ENCODE measurements at regions not wholly inside any gene's neighbourhood (a gene's known extent, or its start where the extent isn't known, plus 50 kb on each side); places are given as distances from the start of the nearest gene placed in this dataset.

- no peak overlapping the region for H3K9ac ChIP-seq (ENCODE audit: insufficient read depth, low read depth, low read length)
- no peak for ATAC-seq
- H3K79me2 ChIP-seq (ENCODE audit: insufficient read depth, low read length), result no peaks in the 10 kb centered on the region
- H3K9me3 ChIP-seq (ENCODE audit: low read length), result peaks cover 82% of the 10 kb centered on the region
- no peak for DNase-seq (ENCODE audit: low spot score)
- CTCF ChIA-PET (ENCODE audit: low intra/inter-chr PET ratio, low total read pairs), result no interaction called here
- H2AFZ ChIP-seq (ENCODE audit: low read length), result no peak overlapping the region
- H3K27me3 ChIP-seq (ENCODE audit: control insufficient read depth in 1 of 2, insufficient read depth in 2 of 2, low read length in 2 of 2), result no peaks in the 10 kb centered on the region
- no peaks in the 10 kb centered on the region for H3K36me3 ChIP-seq (replicated peaks in 1 of 2; ENCODE audit: control insufficient read depth in 1 of 2, insufficient read depth in 2 of 2, low read length in 2 of 2)
- POLR2A ChIA-PET, result no interaction called here
- H3K4me1 ChIP-seq (ENCODE audit: insufficient read depth, low read length), result no peaks in the 10 kb centered on the region
- TF ChIP-seq TEAD3 (CRISPR knock-in tag; optimal IDR thresholded peaks at IDR 0.05; ENCODE audit: borderline replicate concordance), result no peak
- no peak for TF ChIP-seq TFDP1 (CRISPR knock-in tag; IDR thresholded peaks at IDR 0.05; ENCODE audit: borderline replicate concordance)
- TF ChIP-seq HDAC2 (CRISPR knock-in tag; IDR thresholded peaks at IDR 0.05), result no peak
- no peak for TF ChIP-seq TCF7L2 (IDR thresholded peaks at IDR 0.05; ENCODE audit: low read depth, low read length)
- TF ChIP-seq ETV6 (CRISPR knock-in tag; conservative IDR thresholded peaks at IDR 0.05), result no peak
- TF ChIP-seq ZNF260 (CRISPR knock-in tag; IDR thresholded peaks at IDR 0.05; ENCODE audit: borderline replicate concordance, low read depth), result no peak
- TF ChIP-seq HOXA7 (CRISPR knock-in tag; IDR thresholded peaks at IDR 0.05), result no peak
- TF ChIP-seq NR2C2 (CRISPR knock-in tag; IDR thresholded peaks at IDR 0.05; ENCODE audit: borderline replicate concordance), result no peak
- TF ChIP-seq NCOA2 (CRISPR knock-in tag; IDR thresholded peaks at IDR 0.05), result no peak
- TF ChIP-seq ZSCAN22 (CRISPR knock-in tag; IDR thresholded peaks at IDR 0.05), result no peak
- TF ChIP-seq ZBTB2 (CRISPR knock-in tag; IDR thresholded peaks at IDR 0.05; ENCODE audit: low read depth), result no peak
- no peak for TF ChIP-seq PCBP2 (optimal IDR thresholded peaks at IDR 0.05; ENCODE audit: low read depth, low read length, poor library complexity, severe bottlenecking)
- H3K4me2 ChIP-seq (ENCODE audit: low read depth, low read length), result no peak overlapping the region
- H4K20me1 ChIP-seq (ENCODE audit: insufficient read depth, low read length), result no peaks in the 10 kb centered on the region
- 8% methylated on average over 5 of the region's 6 CpGs for WGBS (ENCODE audit: low lambda C conversion rate)
- in situ Hi-C loops (cut with HindIII; ENCODE audit: extremely low pct_ligation_motif_present, low pct_unique_long_range_greater_than_20kb) (no loop called here), intact Hi-C loops (cut with micrococcal nuclease; ENCODE audit: unreplicated experiment) (no loop called here)
- no TSS peak for BruUV-seq (replicated peaks)
- FAIRE-seq, result no peak
- H3K27ac ChIP-seq (ENCODE audit: extremely low read length, insufficient read depth, low read length), result no peak overlapping the region
- H3K4me3 ChIP-seq (replicated peaks in 1 of 3; ENCODE audit: insufficient read depth in 1 of 3, low read depth in 2 of 3, low read length in 3 of 3), result no peak overlapping the region
Observed at GRCh38 chr5:8844847-8845246, 701.0 kb downstream of the SEMA5A start.
